Upper lobe of right lung (tissue), 1 donor: ENCODE measurements at regions not wholly inside any gene's neighbourhood (a gene's known extent, or its start where the extent isn't known, plus 50 kb on each side); places are given as distances from the start of the nearest gene placed in this dataset.
A peak's percentile ranks its signal among the peaks of the same experiment; 100 is the strongest.

Source experiments
- ATAC-seq: fragments of 200-7000 bp; cut with Tn5 transposase; one replicate; pipeline ENCODE4 v1.9.1; 2020; ENCODE audit warnings: mild to moderate bottlenecking, moderate library complexity
- DNase-seq: peaks from one replicate; pipeline ENCODE4 v3.0.0-alpha.2; 2020
- H3K27ac ChIP-seq: fragments of 200-600 bp; one replicate; pipeline ENCODE4 v1.8.0; 2022
- H3K27me3 ChIP-seq: fragments of 200-600 bp; one replicate; pipeline ENCODE4 v1.8.0; 2022; ENCODE audit warnings: mild to moderate bottlenecking
- H3K36me3 ChIP-seq: fragments of 200-600 bp; one replicate; pipeline ENCODE4 v1.8.0; 2022
- H3K4me1 ChIP-seq: fragments of 200-600 bp; one replicate; pipeline ENCODE4 v1.8.0; 2022
- H3K4me3 ChIP-seq: fragments of 200-600 bp; one replicate; pipeline ENCODE4 v1.8.0; 2022; ENCODE audit warnings: mild to moderate bottlenecking
- H3K9me3 ChIP-seq: fragments of 200-600 bp; one replicate; pipeline ENCODE4 v1.8.0; 2022
- CTCF ChIP-seq: fragments of 200-600 bp; IDR thresholded peaks from one replicate; pipeline ENCODE4 v1.8.0; 2022; ENCODE audit warnings: antibody characterized with exemption
- intact Hi-C: fragments of 100-400 bp; cut with DNase I; formaldehyde crosslinking; loops from one replicate; pipeline ENCODE4 v1.11.0; 2022
- donor health status: DM: no; HTN: yes; CAD: no; lungs with severe emphysema.

- H3K9me3 ChIP-seq: no peaks in the 10 kb centered on the region
- no peak overlapping the region for H3K27ac ChIP-seq
- intact Hi-C loops: no loop called here
- no peak overlapping the region for H3K4me3 ChIP-seq
- DNase-seq (no peak), ATAC-seq (no peak)
- TF ChIP-seq CTCF: no peak
- no peaks in the 10 kb centered on the region for H3K36me3 ChIP-seq
- no peaks in the 10 kb centered on the region for H3K27me3 ChIP-seq
- H3K4me1 ChIP-seq: peaks cover 6% of the 10 kb centered on the region
Measured at GRCh38 chr9:7936163-7936562, 136.6 kb upstream of the DMAC1 start.

- Histone ChIP-seq H3K36me3 (no peaks in the 10 kb centered on the region), H3K27me3 (no peaks in the 10 kb centered on the region), H3K27ac (no peak overlapping the region), H3K4me3 (no peak overlapping the region), H3K9me3 (no peaks in the 10 kb centered on the region), H3K4me1 (peaks cover 6% of the 10 kb centered on the region)
- intact Hi-C loops: no loop called here
- ATAC-seq (peak; percentile 72), DNase-seq (no peak)
- TF ChIP-seq CTCF: no peak
Measured at GRCh38 chr9:7935681-7936080, 136.1 kb upstream of the DMAC1 start.

GRCh38 chr9:7932767-7933166 lies 133.2 kb upstream of the DMAC1 start:
- H3K36me3 ChIP-seq: no peaks in the 10 kb centered on the region
- DNase-seq: no peak
- intact Hi-C loops: no loop called here
- H3K4me1 ChIP-seq: peaks cover 6% of the 10 kb centered on the region
- ATAC-seq: no peak
- H3K27me3 ChIP-seq: no peaks in the 10 kb centered on the region
- H3K4me3 ChIP-seq: no peak overlapping the region
- no peak for TF ChIP-seq CTCF
- H3K27ac ChIP-seq: no peak overlapping the region
- no peaks in the 10 kb centered on the region for H3K9me3 ChIP-seq

GRCh38 chr9:7930613-7931012 lies 131.0 kb upstream of the DMAC1 start:
- intact Hi-C loops: no loop called here

GRCh38 chr9:7921545-7922197 lies 122.1 kb upstream of the DMAC1 start:
- Histone ChIP-seq H3K27ac (no peak overlapping the region), H3K9me3 (no peaks in the 10 kb centered on the region), H3K4me3 (no peak overlapping the region), H3K27me3 (no peaks in the 10 kb centered on the region), H3K36me3 (no peaks in the 10 kb centered on the region), H3K4me1 (no peaks in the 10 kb centered on the region)
- intact Hi-C loops: no loop called here
- ATAC-seq (no peak), DNase-seq (no peak)
- TF ChIP-seq CTCF: no peak

More at GRCh38 chr9:7930613-7931012, 131.0 kb upstream of the DMAC1 start:
- no peak overlapping the region for H3K4me3 ChIP-seq
- H3K9me3 ChIP-seq: no peaks in the 10 kb centered on the region
- DNase-seq (no peak), ATAC-seq (no peak)
- no peak overlapping the region for H3K27ac ChIP-seq
- no peak for TF ChIP-seq CTCF
- H3K36me3 ChIP-seq: no peaks in the 10 kb centered on the region
- no peaks in the 10 kb centered on the region for H3K27me3 ChIP-seq
- no peaks in the 10 kb centered on the region for H3K4me1 ChIP-seq

GRCh38 chr9:7912037-7912535 lies 112.5 kb upstream of the DMAC1 start:
- no peak for TF ChIP-seq CTCF
- DNase-seq (no peak), ATAC-seq (no peak)
- Histone ChIP-seq H3K9me3 (no peaks in the 10 kb centered on the region), H3K36me3 (no peaks in the 10 kb centered on the region), H3K27me3 (no peaks in the 10 kb centered on the region), H3K27ac (no peak overlapping the region), H3K4me1 (no peaks in the 10 kb centered on the region), H3K4me3 (no peak overlapping the region)
- intact Hi-C loops: no loop called here
